ENCODE measurements at regions not wholly inside any gene's neighbourhood (a gene's known extent, or its start where the extent isn't known, plus 50 kb on each side); places are given as distances from the start of the nearest gene placed in this dataset.

DNA sequence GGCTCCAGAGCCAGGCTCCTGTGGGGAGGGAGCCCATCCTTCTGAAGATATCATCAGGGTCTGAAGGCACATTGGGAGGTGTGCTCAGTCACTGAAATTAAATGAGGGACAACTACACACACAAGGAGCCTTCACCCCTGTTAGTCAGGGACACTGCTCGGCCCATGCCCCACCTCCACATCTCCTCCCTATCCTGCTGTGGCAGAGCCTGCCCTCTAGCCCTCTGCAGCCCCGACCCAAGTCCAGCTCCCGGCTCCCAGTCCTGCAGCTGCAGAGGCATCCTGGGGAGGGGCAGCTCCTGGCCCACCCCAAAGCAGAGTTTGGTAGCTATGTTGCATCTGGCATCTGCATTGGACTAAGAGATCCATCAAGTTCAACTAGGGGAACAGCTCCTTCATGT, 136.3 kb downstream of the ZNF248 start:
- TF ChIP-seq, protein P1, sequence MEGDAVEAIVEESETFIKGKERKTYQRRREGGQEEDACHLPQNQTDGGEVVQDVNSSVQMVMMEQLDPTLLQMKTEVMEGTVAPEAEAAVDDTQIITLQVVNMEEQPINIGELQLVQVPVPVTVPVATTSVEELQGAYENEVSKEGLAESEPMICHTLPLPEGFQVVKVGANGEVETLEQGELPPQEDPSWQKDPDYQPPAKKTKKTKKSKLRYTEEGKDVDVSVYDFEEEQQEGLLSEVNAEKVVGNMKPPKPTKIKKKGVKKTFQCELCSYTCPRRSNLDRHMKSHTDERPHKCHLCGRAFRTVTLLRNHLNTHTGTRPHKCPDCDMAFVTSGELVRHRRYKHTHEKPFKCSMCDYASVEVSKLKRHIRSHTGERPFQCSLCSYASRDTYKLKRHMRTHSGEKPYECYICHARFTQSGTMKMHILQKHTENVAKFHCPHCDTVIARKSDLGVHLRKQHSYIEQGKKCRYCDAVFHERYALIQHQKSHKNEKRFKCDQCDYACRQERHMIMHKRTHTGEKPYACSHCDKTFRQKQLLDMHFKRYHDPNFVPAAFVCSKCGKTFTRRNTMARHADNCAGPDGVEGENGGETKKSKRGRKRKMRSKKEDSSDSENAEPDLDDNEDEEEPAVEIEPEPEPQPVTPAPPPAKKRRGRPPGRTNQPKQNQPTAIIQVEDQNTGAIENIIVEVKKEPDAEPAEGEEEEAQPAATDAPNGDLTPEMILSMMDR (IDR thresholded peaks at IDR 0.05; ENCODE audit: low read length), result no peak
- no peak for TF ChIP-seq EZH2 (optimal IDR thresholded peaks at IDR 0.05; ENCODE audit: low read depth, low read length)
- no peak for TF ChIP-seq EZH2phosphoT487 (IDR thresholded peaks at IDR 0.05; ENCODE audit: low read length)

All from MM.1S (cell line).